Mesothelial cell of epicardium (in vitro differentiated cells): ENCODE measurements at regions not wholly inside any gene's neighbourhood (a gene's known extent, or its start where the extent isn't known, plus 50 kb on each side); places are given as distances from the start of the nearest gene placed in this dataset.

ENCODE experiments used
- DNase-seq, 2 experiments: peaks; one replicate each; pipeline ENCODE4 v3.0.0; 2021; ENCODE audit warnings: low spot score in 2 of 2; ENCODE audit not compliant: unreplicated experiment in 2 of 2
- H3K27ac Mint-ChIP-seq: 2 replicates; pipeline ENCODE4 v1.8.0; 2021; ENCODE audit warnings: mixed read lengths
- H3K27me3 Mint-ChIP-seq: 2 replicates; pipeline ENCODE4 v1.8.0; 2021; ENCODE audit warnings: low read depth, mixed read lengths
- H3K36me3 Mint-ChIP-seq: 2 replicates; pipeline ENCODE4 v1.8.0; 2021; ENCODE audit warnings: mixed read lengths
- H3K4me1 Mint-ChIP-seq: 2 replicates; pipeline ENCODE4 v1.8.0; 2021; ENCODE audit warnings: mixed read lengths
- H3K4me3 Mint-ChIP-seq: 2 replicates; pipeline ENCODE4 v1.8.0; 2021; ENCODE audit warnings: mild to moderate bottlenecking, moderate library complexity, mixed read lengths
- H3K9me3 Mint-ChIP-seq: 2 replicates; pipeline ENCODE4 v1.8.0; 2021; ENCODE audit warnings: mixed read lengths
- CTCF ChIP-seq: fragments of 200-600 bp; sonication (generic); IDR thresholded peaks from one replicate; pipeline ENCODE4 v1.5.0; 2021; ENCODE audit warnings: antibody characterized with exemption; ENCODE audit not compliant: unreplicated experiment

- DNase-seq: no peak
- Mint-ChIP-seq H3K27ac (no peak overlapping the region), H3K4me3 (no peak overlapping the region), H3K4me1 (peaks cover 17% of the 10 kb centered on the region), H3K9me3 (no peaks in the 10 kb centered on the region), H3K27me3 (no peaks in the 10 kb centered on the region), H3K36me3 (no peaks in the 10 kb centered on the region)
- TF ChIP-seq CTCF: no peak
These were observed 362.8 kb downstream of the INHBA start for GRCh38 chr7:41339913-41340676.

DNA sequence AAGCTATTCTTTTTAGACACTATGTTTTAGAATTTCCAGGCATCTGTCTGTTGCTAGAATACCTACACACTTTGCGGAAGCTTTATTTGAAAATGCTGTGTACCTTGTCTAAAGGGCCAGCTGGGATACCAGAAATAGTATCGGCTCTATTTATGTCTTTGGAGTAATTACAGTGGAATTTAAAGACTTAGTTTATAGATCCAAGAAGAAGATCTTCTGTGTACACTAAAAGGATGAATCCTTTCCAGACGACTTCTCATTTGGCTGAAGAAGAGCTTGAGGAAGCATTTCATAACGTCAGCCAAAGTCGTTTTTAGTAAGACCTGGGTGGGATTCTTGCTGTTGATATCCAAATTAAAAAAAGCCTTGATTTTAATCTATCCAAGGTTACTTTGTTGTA, 365.9 kb downstream of the INHBA start:
- H3K36me3 Mint-ChIP-seq: no peaks in the 10 kb centered on the region
- no peaks in the 10 kb centered on the region for H3K27me3 Mint-ChIP-seq
- no peak overlapping the region for H3K4me3 Mint-ChIP-seq
- peaks cover 25% of the 10 kb centered on the region for H3K4me1 Mint-ChIP-seq
- DNase-seq: no peak
- H3K27ac Mint-ChIP-seq: peak overlapping the region; percentile 62
- H3K9me3 Mint-ChIP-seq: no peaks in the 10 kb centered on the region
- no peak for TF ChIP-seq CTCF

DNA sequence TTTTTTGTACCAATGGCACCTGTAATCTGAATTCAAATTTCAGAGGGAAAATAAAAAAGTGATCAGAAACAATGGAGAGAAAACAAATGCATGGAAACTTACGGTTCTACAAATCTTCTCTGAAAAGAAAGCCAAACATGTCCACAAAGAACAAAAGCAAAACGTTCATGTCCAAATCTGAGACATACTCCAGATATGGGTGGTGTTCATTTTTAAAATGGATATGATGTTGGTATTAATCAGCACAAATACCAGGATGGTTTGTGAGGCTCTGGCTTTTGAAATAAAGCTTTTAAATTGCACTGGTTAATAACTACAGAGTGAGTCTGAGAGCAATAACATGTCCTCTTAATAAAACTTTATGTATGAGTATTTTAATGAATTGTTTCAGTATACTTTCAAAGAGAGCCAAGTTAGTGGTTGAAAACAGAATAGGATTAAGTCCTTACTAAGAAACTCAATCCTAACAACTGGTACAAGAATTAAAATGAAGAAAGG, 366.4 kb downstream of the INHBA start:
- no peaks in the 10 kb centered on the region for H3K9me3 Mint-ChIP-seq

GRCh38 chr7:41334071-41334862, 368.6 kb downstream of the INHBA start:
- Mint-ChIP-seq H3K4me1 (peaks cover 26% of the 10 kb centered on the region), H3K27me3 (no peaks in the 10 kb centered on the region), H3K36me3 (no peaks in the 10 kb centered on the region), H3K27ac (no peak overlapping the region), H3K4me3 (no peak overlapping the region), H3K9me3 (no peaks in the 10 kb centered on the region)
- no peak for DNase-seq
- no peak for TF ChIP-seq CTCF

More for the DNA sequence above, 366.4 kb downstream of the INHBA start:
- Mint-ChIP-seq H3K36me3 (no peaks in the 10 kb centered on the region), H3K4me3 (no peak overlapping the region), H3K27ac (peak overlapping the region; percentile 62), H3K4me1 (peaks cover 25% of the 10 kb centered on the region), H3K27me3 (no peaks in the 10 kb centered on the region)
- no peak for DNase-seq
- no peak for TF ChIP-seq CTCF

DNA sequence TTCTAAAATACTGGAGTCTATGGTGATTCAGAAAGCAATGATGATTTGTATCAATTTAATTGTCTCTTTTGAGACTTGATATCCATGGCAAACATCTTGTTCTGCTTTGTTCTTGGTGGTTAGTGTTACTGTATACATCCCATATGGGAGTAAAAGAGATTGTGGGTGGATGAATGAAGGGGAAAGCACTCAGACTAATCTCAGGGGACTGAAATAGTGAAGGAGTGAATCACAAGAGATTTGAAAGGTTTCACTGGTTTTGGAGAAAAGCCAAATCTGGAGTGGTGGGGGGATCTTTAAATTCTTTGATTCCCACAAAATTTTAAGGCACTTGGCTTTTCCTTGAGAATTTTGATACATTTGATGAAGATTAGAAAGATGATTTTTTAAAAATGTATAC, 369.4 kb downstream of the INHBA start:
- Mint-ChIP-seq H3K27me3 (no peaks in the 10 kb centered on the region), H3K4me1 (peaks cover 32% of the 10 kb centered on the region), H3K9me3 (no peaks in the 10 kb centered on the region), H3K27ac (peak overlapping the region; percentile 26), H3K36me3 (no peaks in the 10 kb centered on the region), H3K4me3 (no peak overlapping the region)
- no peak for TF ChIP-seq CTCF
- DNase-seq: no peak
